ENCODE measurements at regions not wholly inside any gene's neighbourhood (a gene's known extent, or its start where the extent isn't known, plus 50 kb on each side); places are given as distances from the start of the nearest gene placed in this dataset.

DNA sequence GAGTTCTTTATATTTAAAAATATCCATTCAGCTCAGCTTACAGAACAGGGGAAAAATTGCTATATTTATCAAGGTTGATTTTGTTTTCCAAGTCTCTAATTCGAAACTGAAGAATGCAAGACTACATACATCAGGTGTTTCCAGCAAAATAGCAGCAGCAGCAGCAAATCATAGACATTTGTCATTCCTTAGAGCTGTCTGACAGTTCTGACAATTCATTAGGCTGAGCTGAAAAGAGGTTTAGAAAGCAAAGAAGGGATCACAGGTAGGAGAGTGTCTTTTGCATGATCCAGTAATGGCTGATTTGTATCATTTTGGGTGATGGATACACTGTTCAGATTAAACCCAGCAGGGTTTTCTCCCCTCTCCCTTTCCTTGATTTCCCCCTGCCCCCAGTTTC is 545.7 kb downstream of the MCTP2 start:
- no peak for DNase-seq

DNA sequence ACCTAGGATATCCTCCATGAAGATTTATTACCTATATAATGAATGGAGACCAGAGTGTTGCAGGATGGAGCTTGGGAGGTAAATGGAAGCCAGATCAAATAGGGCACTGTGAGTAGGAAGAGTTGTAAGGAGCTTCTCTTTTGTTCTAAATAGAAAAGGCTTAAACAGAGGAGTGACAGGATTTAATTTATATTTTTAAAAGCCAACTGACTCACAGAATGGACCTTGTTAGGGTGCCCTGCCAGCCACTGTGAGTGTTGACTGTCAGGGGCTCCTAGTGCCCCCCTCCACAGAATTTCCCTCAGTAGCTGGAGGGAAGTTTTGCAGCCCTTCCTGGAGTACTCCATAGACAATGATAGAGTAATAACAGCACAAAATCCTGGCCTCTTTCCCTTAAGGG is 547.5 kb downstream of the MCTP2 start:
- DNase-seq: no peak

GRCh38 chr15:94780166-94780565 is 548.8 kb downstream of the MCTP2 start:
- no peak for DNase-seq

DNA sequence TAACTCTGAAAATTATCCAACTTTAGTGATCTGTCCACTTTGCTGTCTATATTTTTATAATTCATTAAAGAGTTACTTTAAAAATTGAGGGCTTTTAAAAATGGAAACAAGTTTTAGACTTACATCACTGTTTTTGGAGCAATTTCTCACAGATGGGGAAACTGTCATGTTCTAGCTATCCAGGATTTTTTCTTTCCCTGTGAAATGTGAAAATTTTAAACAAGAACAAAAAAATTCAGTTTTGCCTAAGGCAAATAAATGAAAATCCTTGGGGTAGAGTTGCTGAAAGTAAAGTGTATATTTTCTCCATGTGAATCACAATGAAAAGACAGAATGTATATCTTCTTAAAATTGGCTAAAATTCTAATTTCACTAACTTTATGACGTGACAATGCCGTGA is 553.7 kb downstream of the MCTP2 start:
- no peak for DNase-seq

- no peak for DNase-seq
Observed at GRCh38 chr15:94791008-94791407, 559.6 kb downstream of the MCTP2 start.

DNA sequence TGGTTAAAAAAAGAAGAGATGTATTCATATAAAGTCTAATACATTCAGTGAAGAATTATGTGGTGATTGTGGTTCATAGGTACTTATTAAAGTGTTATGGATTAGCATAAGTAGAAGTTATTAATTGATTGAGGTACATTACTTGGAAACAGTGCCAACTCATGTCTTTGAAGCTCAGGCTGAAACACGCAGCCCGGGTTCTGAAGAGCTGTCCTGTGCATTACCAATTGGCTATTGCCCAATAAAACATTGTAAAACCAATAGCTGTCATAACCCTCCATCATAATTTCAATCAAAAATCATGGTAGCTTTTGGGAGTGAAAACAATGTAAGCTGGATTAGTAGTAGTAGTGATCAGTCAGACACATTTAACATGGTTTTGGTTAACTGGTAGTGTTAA is 560.1 kb downstream of the MCTP2 start:
- DNase-seq: no peak

GRCh38 chr15:94792196-94792595 is 560.8 kb downstream of the MCTP2 start:
- no peak for DNase-seq

DNA sequence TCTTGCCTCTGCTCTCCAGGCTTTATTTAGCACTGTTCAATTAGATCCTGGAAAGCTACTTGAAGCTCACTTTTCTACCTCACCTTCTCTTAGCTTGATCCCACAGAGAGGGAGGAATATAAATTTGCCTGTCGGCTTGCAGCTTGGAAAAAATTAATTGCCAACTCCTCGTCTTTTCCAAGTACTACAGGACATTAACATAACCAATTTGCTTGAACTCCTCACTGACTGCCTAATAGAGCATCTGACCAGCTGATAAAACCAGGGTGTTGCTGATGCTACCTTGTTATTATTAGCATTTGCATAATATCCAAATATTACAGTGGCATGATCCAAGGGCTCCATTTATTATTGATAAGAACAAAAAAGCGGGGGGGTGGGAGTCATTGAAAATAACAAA is 561.8 kb downstream of the MCTP2 start:
- DNase-seq: no peak

- no peak for DNase-seq
Observed at GRCh38 chr15:94793641-94794040, 562.3 kb downstream of the MCTP2 start.

DNA sequence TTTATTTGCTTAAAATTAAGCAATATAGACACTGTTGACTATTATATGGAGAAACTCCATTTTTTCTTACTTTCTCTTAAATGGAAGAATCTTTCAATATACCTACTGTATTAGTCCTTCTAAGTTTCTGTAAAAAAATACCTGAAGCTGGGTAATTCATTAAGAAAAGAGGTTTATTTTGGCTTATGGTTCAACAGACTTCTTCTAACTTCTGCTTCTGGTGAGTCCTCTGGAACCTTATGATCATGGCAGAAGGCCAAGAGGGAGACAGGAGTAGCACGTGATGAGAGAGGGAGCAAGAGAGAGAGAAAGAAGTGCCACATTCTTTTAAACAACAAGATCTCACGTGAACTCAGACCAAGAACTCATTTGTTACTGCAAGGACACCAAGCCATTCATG is 573.3 kb downstream of the MCTP2 start:
- no peak for DNase-seq

- no peak for DNase-seq
Observed at GRCh38 chr15:94815110-94815731, 583.9 kb downstream of the MCTP2 start.

- no peak for DNase-seq
Observed at GRCh38 chr15:94815914-94816313, 584.6 kb downstream of the MCTP2 start.

GRCh38 chr15:94829887-94830884 is 598.8 kb downstream of the MCTP2 start:
- DNase-seq: no peak

DNA sequence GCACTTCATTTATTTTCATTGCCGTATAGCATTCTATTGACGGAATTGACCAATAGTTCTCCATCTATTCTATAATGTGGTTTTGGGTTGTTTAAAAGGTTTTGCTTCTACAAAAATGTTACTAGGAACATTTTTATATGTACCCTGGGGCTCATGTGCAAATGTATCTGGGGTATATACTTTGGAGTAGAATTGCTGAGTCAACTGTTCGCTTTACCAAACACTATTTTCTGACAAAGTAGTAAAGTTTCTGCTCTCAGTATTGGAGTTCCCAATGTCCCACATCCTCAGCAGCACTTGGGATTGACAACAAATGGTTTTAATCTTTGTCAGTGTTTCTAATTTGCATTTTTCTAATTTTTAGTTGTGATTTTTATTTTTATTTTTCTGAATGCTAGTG is 602.6 kb downstream of the MCTP2 start:
- DNase-seq: no peak

DNA sequence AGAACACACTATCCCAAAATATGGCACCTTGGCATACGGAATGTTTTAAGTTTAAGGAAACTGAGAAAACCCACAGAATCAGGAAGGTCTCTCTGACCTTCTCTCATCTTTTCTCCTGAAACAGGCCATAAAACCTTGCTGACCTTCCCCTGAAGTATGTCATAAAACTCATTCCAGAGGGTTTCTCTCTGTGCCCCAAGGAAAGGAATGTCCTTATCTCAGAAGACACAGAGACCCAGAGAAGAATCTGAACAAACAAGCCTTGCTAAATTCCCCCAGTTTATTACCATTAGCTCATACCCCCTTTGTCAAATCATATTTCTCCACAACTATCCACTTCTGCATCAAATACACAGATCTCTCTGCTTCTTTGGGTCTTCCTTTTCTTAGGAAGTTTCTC is 603.1 kb downstream of the MCTP2 start:
- no peak for DNase-seq

DNA sequence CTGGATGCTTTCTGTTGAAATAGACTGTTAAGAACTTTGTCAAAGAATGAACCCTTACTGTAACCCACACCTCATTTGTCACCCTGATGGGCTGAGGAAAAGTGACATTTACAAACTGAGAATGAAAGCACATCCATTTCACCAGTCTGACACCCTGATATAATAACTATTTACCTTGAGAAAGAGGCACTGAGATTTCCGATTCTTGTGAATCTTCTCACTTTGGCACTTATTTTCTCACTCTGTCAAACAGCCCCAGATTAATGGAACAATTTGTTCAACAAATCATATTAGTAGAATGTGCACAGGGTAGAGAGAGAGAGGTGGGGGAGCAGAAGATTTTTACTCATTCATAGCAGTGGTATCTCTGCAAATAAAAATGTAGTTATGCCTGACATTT is 606.9 kb downstream of the MCTP2 start:
- no peak for DNase-seq

DNA sequence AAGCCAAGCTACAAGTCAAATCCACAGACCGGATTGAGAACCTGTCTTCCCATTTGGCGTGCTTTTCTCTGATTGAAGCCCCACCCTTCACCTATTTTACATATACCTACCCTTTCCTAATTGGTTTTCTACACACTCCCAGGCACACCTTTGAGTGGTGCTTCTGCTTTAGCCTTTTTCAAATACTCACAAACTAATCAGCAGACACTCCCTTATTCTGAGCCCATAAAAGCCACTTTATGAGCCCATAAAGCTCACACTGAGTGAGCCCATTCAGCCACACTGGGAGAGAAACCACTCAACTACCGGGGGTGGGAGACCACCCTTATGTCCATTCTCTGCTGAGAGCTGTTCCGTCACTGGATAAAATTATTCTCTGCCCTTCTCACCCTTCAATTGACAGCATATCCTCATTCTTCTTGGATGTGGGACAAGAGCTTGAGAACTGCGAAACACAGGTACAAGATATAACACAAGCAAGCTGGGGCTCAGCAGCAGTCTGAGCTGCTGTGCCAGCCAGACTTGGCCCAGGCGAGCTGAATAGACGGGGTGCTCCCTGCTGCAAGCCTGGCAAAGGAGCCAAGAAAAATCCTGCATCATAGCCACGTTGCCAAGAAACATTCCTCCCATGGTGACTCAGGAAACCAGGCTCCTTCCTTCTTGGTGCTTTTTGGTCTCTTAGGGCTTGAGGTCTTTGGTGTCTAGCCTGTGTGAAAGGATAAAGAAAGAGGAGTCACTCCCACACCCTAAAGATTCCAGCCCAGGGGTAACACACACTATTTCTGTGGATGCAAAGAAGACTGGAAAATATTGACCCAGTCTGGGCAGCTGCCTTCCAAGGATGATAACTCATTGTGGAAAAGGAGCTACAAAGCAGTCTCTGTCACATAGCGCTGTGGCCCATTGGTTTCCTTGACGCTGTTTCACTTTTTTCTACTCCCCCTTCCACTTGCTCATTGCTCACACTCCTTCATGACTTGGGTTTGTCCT is 609.7 kb downstream of the MCTP2 start:
- no peak for DNase-seq

DNA sequence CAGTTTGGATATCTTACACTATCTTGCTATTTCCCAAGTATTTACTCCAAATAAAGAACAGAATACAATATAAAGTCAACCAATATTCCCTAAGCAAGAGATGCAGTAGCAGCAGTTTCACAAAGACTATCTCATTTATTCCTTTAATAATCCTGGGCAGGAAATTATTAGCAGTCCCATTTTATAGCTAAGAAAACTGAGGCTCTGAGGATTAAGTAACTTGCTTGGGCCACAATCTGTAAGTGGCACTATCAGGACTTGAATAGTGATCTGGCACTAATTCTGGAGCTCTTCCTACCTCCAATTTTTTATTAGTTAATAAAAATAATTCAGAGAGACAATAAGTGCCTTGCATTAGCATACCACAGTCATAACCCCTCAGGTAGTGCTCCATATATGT is 611.7 kb downstream of the MCTP2 start:
- DNase-seq: no peak

DNA sequence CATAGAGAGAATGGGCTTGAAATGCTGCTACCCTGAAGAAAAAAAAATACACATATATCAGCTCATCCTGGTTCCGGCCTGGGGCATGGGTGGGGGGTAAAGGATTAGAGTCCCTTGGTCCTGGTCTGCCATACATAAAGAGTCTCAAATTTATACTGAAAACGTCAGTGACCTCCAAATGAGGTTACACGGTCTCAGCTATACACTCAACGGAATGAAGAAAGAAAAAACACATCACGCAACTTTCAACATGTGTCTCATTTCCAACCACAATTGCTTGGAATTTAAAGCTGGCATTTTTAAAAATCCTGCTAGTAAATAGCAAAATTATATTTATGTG is 612.8 kb downstream of the MCTP2 start:
- DNase-seq: no peak

DNA sequence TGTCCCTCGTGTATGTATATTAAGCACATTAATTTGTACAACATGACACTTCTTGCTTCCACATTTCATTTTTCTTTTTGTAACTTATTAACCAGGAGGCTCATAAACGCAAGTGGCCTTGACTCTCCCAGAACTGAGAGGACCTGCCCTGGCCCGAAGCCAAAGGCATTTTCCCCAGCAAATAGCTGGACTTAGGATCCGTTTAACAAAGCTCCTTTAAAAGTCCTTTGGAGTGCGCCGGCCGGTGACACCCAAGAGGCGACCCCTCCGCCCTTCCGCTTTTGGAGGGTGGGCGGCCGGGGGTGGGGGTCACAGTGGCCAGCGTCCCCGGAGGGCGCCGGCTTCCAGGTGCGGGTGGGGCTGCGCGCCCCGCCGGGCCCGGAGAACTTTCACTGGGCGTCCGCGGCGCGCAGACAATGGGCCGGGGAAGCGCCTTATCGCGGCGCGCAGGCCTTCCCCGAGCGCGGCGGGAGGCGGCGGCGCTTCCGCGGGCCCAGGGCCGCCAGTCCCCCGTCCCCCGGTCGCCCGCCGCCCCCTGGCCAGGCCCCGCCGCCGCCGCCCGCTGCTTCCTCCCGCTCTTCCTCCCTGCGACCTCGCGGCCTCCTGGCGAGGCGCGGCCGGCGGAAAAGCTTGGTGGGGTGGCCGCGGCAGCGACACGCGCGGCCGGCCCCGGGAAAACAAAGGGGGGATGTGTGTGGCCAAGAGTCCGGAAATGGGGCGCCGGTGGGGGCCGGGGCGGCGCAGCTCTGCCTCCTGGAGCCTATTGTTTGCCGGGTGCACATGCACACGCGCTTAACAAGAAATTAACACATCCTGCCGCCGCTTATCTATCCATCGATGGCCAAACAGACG is 613.4 kb downstream of the MCTP2 start:
- DNase-seq: peak; percentile 5

GRCh38 chr15:94845390-94845716 is 614.0 kb downstream of the MCTP2 start:
- DNase-seq: no peak

- DNase-seq: no peak
Observed at GRCh38 chr15:94847325-94847724, 616.0 kb downstream of the MCTP2 start.
